ENCODE measurements at regions not wholly inside any gene's neighbourhood (a gene's known extent, or its start where the extent isn't known, plus 50 kb on each side); places are given as distances from the start of the nearest gene placed in this dataset.

- TF ChIP-seq CTCF (IDR thresholded peaks at IDR 0.05): no peak
- no peak for TF ChIP-seq USF2 (CRISPR knock-in tag; IDR thresholded peaks at IDR 0.05)
- no peak for TF ChIP-seq HMGXB4 (CRISPR knock-in tag; IDR thresholded peaks at IDR 0.05)
- no peak for TF ChIP-seq SMAD3 (CRISPR knock-in tag; IDR thresholded peaks at IDR 0.05; ENCODE audit: borderline replicate concordance)
- TF ChIP-seq, protein P1, sequence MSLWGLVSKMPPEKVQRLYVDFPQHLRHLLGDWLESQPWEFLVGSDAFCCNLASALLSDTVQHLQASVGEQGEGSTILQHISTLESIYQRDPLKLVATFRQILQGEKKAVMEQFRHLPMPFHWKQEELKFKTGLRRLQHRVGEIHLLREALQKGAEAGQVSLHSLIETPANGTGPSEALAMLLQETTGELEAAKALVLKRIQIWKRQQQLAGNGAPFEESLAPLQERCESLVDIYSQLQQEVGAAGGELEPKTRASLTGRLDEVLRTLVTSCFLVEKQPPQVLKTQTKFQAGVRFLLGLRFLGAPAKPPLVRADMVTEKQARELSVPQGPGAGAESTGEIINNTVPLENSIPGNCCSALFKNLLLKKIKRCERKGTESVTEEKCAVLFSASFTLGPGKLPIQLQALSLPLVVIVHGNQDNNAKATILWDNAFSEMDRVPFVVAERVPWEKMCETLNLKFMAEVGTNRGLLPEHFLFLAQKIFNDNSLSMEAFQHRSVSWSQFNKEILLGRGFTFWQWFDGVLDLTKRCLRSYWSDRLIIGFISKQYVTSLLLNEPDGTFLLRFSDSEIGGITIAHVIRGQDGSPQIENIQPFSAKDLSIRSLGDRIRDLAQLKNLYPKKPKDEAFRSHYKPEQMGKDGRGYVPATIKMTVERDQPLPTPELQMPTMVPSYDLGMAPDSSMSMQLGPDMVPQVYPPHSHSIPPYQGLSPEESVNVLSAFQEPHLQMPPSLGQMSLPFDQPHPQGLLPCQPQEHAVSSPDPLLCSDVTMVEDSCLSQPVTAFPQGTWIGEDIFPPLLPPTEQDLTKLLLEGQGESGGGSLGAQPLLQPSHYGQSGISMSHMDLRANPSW (CRISPR knock-in tag; conservative IDR thresholded peaks at IDR 0.05; ENCODE audit: low read depth): no peak
Observed at GRCh38 chr18:22558945-22559385, 141.2 kb upstream of the CTAGE1 start.

All from WTC11 (cell line).